ENCODE measurements at regions not wholly inside any gene's neighbourhood (a gene's known extent, or its start where the extent isn't known, plus 50 kb on each side); places are given as distances from the start of the nearest gene placed in this dataset.

- no peak for TF ChIP-seq CTCF (IDR thresholded peaks at IDR 0.05)
- Mint-ChIP-seq H3K27ac (no peak overlapping the region), H3K4me3 (no peak overlapping the region), H3K4me1 (peaks cover 6% of the 10 kb centered on the region), H3K27me3 (ENCODE audit: low read depth, poor library complexity) (peaks cover 7% of the 10 kb centered on the region), H3K9me3 (peaks cover 4% of the 10 kb centered on the region), H3K36me3 (ENCODE audit: low read depth) (no peaks in the 10 kb centered on the region)
- DNase-seq, result no peak
Measured at GRCh38 chr6:134738211-134738885, 211.6 kb downstream of the ALDH8A1 start.

- TF ChIP-seq CTCF (IDR thresholded peaks at IDR 0.05), result no peak
- Mint-ChIP-seq H3K36me3 (ENCODE audit: low read depth) (no peaks in the 10 kb centered on the region), H3K9me3 (peaks cover 4% of the 10 kb centered on the region), H3K4me3 (no peak overlapping the region), H3K4me1 (no peaks in the 10 kb centered on the region), H3K27ac (no peak overlapping the region), H3K27me3 (ENCODE audit: low read depth, poor library complexity) (peaks cover 7% of the 10 kb centered on the region)
- DNase-seq, result no peak
Measured at GRCh38 chr6:134735461-134735860, 214.4 kb downstream of the ALDH8A1 start.

- no peak overlapping the region for H3K4me3 Mint-ChIP-seq
- TF ChIP-seq CTCF (IDR thresholded peaks at IDR 0.05), result no peak
- no peaks in the 10 kb centered on the region for H3K36me3 Mint-ChIP-seq (ENCODE audit: low read depth)
- peaks cover 2% of the 10 kb centered on the region for H3K27me3 Mint-ChIP-seq (ENCODE audit: low read depth, poor library complexity)
- peak overlapping the region; percentile 36 for H3K27ac Mint-ChIP-seq
- H3K9me3 Mint-ChIP-seq, result peaks cover 4% of the 10 kb centered on the region
- DNase-seq, result no peak
- H3K4me1 Mint-ChIP-seq, result no peaks in the 10 kb centered on the region
Measured at GRCh38 chr6:134734312-134734869, 215.5 kb downstream of the ALDH8A1 start.

- no peak overlapping the region for H3K27ac Mint-ChIP-seq
- H3K4me3 Mint-ChIP-seq, result no peak overlapping the region
- no peaks in the 10 kb centered on the region for H3K4me1 Mint-ChIP-seq
- TF ChIP-seq CTCF (IDR thresholded peaks at IDR 0.05), result no peak
- H3K27me3 Mint-ChIP-seq (ENCODE audit: low read depth, poor library complexity), result peaks cover 2% of the 10 kb centered on the region
- no peaks in the 10 kb centered on the region for H3K36me3 Mint-ChIP-seq (ENCODE audit: low read depth)
- no peak for DNase-seq
- peaks cover 4% of the 10 kb centered on the region for H3K9me3 Mint-ChIP-seq
Measured at GRCh38 chr6:134733801-134734200, 216.1 kb downstream of the ALDH8A1 start.

- no peaks in the 10 kb centered on the region for H3K36me3 Mint-ChIP-seq (ENCODE audit: low read depth)
- H3K4me1 Mint-ChIP-seq, result no peaks in the 10 kb centered on the region
- H3K27ac Mint-ChIP-seq, result no peak overlapping the region
- no peak for DNase-seq
- no peak for TF ChIP-seq CTCF (IDR thresholded peaks at IDR 0.05)
- H3K9me3 Mint-ChIP-seq, result peaks cover 4% of the 10 kb centered on the region
- H3K4me3 Mint-ChIP-seq, result no peak overlapping the region
- peaks cover under 1% of the 10 kb centered on the region for H3K27me3 Mint-ChIP-seq (ENCODE audit: low read depth, poor library complexity)
Measured at GRCh38 chr6:134732763-134733162, 217.1 kb downstream of the ALDH8A1 start.

GRCh38 chr6:134731615-134732014 lies 218.3 kb downstream of the ALDH8A1 start:
- peaks cover 4% of the 10 kb centered on the region for H3K9me3 Mint-ChIP-seq
- no peak overlapping the region for H3K4me3 Mint-ChIP-seq
- no peak overlapping the region for H3K27ac Mint-ChIP-seq
- DNase-seq, result no peak
- no peaks in the 10 kb centered on the region for H3K4me1 Mint-ChIP-seq
- no peaks in the 10 kb centered on the region for H3K27me3 Mint-ChIP-seq (ENCODE audit: low read depth, poor library complexity)
- no peaks in the 10 kb centered on the region for H3K36me3 Mint-ChIP-seq (ENCODE audit: low read depth)
- no peak for TF ChIP-seq CTCF (IDR thresholded peaks at IDR 0.05)
